ENCODE measurements at regions not wholly inside any gene's neighbourhood (a gene's known extent, or its start where the extent isn't known, plus 50 kb on each side); places are given as distances from the start of the nearest gene placed in this dataset.

- 85% methylated on average over 1 of the region's 1 CpG for WGBS
- Histone ChIP-seq H3K27me3 (no peaks in the 10 kb centered on the region), H3K4me3 (no peak overlapping the region), H3K9me3 (no peaks in the 10 kb centered on the region), H3K27ac (replicated peaks in 1 of 4) (no peak overlapping the region), H3K36me3 (no peaks in the 10 kb centered on the region), H3K4me1 (peaks cover 0 to 7% (median 5%) of the 10 kb centered on the region in 4 donors)
- intact Hi-C loops (cut with DNase I) = no loop called here
- no peak for TF ChIP-seq POLR2A (IDR thresholded peaks at IDR 0.05; ENCODE audit: low read depth)
- no peak for TF ChIP-seq EP300 (IDR thresholded peaks at IDR 0.05)
- no peak for TF ChIP-seq CTCF (IDR thresholded peaks at IDR 0.05)
- TF ChIP-seq POLR2AphosphoS5 (IDR thresholded peaks at IDR 0.05) = no peak
- no peak for DNase-seq (ENCODE audit: extremely low spot score)
These were observed 220.2 kb downstream of the HNMT start for GRCh38 chr2:138184428-138184827.

- no peaks in the 10 kb centered on the region for H3K9me3 ChIP-seq
- no peaks in the 10 kb centered on the region for H3K36me3 ChIP-seq
- TF ChIP-seq EP300 (IDR thresholded peaks at IDR 0.05) = no peak
- TF ChIP-seq POLR2AphosphoS5 (IDR thresholded peaks at IDR 0.05) = no peak
- no peak for TF ChIP-seq POLR2A (IDR thresholded peaks at IDR 0.05; ENCODE audit: low read depth)
- TF ChIP-seq CTCF (IDR thresholded peaks at IDR 0.05) = no peak
- peaks cover 0 to 7% (median 5%) of the 10 kb centered on the region in 4 donors for H3K4me1 ChIP-seq
- intact Hi-C loops (cut with DNase I) = no loop called here
- WGBS = 88% methylated on average over 5 of the region's 5 CpGs
- H3K27ac ChIP-seq (replicated peaks in 1 of 4) = no peak overlapping the region
- H3K27me3 ChIP-seq = no peaks in the 10 kb centered on the region
- DNase-seq (ENCODE audit: extremely low spot score) = no peak
- no peak overlapping the region for H3K4me3 ChIP-seq
These were observed 221.6 kb downstream of the HNMT start for GRCh38 chr2:138185827-138186226.

GRCh38 chr2:138187221-138187620 lies 222.9 kb downstream of the HNMT start:
- no peak for TF ChIP-seq EP300 (IDR thresholded peaks at IDR 0.05)
- no peak for TF ChIP-seq CTCF (IDR thresholded peaks at IDR 0.05)
- no peak for TF ChIP-seq POLR2AphosphoS5 (IDR thresholded peaks at IDR 0.05)
- TF ChIP-seq POLR2A (IDR thresholded peaks at IDR 0.05; ENCODE audit: low read depth) = no peak
- Histone ChIP-seq H3K4me3 (no peak overlapping the region), H3K4me1 (peaks cover 0 to 7% (median 5%) of the 10 kb centered on the region in 4 donors), H3K36me3 (no peaks in the 10 kb centered on the region), H3K27me3 (no peaks in the 10 kb centered on the region), H3K9me3 (no peaks in the 10 kb centered on the region), H3K27ac (replicated peaks in 1 of 4) (no peak overlapping the region)
- intact Hi-C loops (cut with DNase I) = no loop called here
- no peak for DNase-seq (ENCODE audit: extremely low spot score)
- WGBS = 91% methylated on average over 5 of the region's 5 CpGs

- Histone ChIP-seq H3K9me3 (no peaks in the 10 kb centered on the region), H3K27me3 (no peaks in the 10 kb centered on the region), H3K4me1 (no peaks in the 10 kb centered on the region), H3K27ac (replicated peaks in 1 of 4) (no peak overlapping the region), H3K4me3 (no peak overlapping the region), H3K36me3 (no peaks in the 10 kb centered on the region)
- intact Hi-C loops (cut with DNase I) = no loop called here
- no peak for TF ChIP-seq EP300 (IDR thresholded peaks at IDR 0.05)
- no peak for TF ChIP-seq POLR2AphosphoS5 (IDR thresholded peaks at IDR 0.05)
- TF ChIP-seq POLR2A (IDR thresholded peaks at IDR 0.05; ENCODE audit: low read depth) = no peak
- no peak for TF ChIP-seq CTCF (IDR thresholded peaks at IDR 0.05)
- DNase-seq (ENCODE audit: extremely low spot score) = no peak
- WGBS = 85% methylated on average over 2 of the region's 2 CpGs
These were observed 226.7 kb downstream of the HNMT start for GRCh38 chr2:138190999-138191398.

Measured in esophagus muscularis mucosa (tissue), 4 donors.